Gastrocnemius medialis (tissue), 4 donors: ENCODE measurements at regions not wholly inside any gene's neighbourhood (a gene's known extent, or its start where the extent isn't known, plus 50 kb on each side); places are given as distances from the start of the nearest gene placed in this dataset.

Experiments used
- ATAC-seq, 2 donors: fragments of 150-250 bp; one replicate each; pipeline ENCODE4 v1.9.1; 2016
- DNase-seq, 2 donors: peaks; one replicate each; pipeline ENCODE4 v3.0.0-alpha.2; 2019
- H3K27ac ChIP-seq, 4 donors: fragments of 200-600 bp; sonication (generic); 1 replicate in 1 of 4; 2 replicates in 3 of 4; pipeline ENCODE4 v1.5.1; 2016 to 2018; ENCODE audit warnings: mild to moderate bottlenecking in 2 of 4, moderate library complexity in 1 of 4
- H3K27me3 ChIP-seq, 3 donors: fragments of 200-600 bp; sonication (generic) in 2 of 3; 1 replicate in 1 of 3; 2 replicates in 2 of 3; pipeline versions ENCODE4 v1.5.1 to v1.6.0; 2016 to 2019; ENCODE audit warnings: mild to moderate bottlenecking in 1 of 3, moderate library complexity in 1 of 3
- H3K36me3 ChIP-seq, 2 donors: fragments of 200-600 bp; sonication (generic) in 1 of 2; one replicate each; pipeline ENCODE4 v1.5.1; 2017 to 2018
- H3K4me1 ChIP-seq, 2 donors: fragments of 200-600 bp; sonication (generic) in 1 of 2; one replicate each; pipeline ENCODE4 v1.5.1; 2016 to 2017; ENCODE audit warnings: mild to moderate bottlenecking in 2 of 2
- H3K4me3 ChIP-seq, 4 donors: fragments of 200-600 bp; sonication (generic) in 3 of 4; 1 replicate in 1 of 4; 2 replicates in 3 of 4; pipeline ENCODE4 v1.5.1; 2016 to 2019; ENCODE audit warnings: mild to moderate bottlenecking in 2 of 4
- H3K9me3 ChIP-seq, 3 donors: fragments of 200-600 bp; sonication (generic) in 2 of 3; 1 replicate in 1 of 3; 2 replicates in 2 of 3; pipeline ENCODE4 v1.5.1; 2016 to 2019
- POLR2A ChIP-seq, 2 donors: fragments of 450-650 bp; IDR thresholded peaks; one replicate each; pipeline ENCODE4 v1.6.1; 2017; ENCODE audit warnings: antibody characterized with exemption in 2 of 2, mild to moderate bottlenecking in 2 of 2, moderate library complexity in 2 of 2
- in situ Hi-C, 4 donors: fragments of 200-750 bp; cut with MboI; loops; one replicate each; pipeline versions ENCODE4 v1.15.0 to v1.8.0; 2017; ENCODE audit warnings: low sequenced_read_pairs in 4 of 4
- intact Hi-C: fragments of 100-400 bp; cut with DNase I; formaldehyde crosslinking; loops from one replicate; pipeline ENCODE4 v1.15.1; 2023; ENCODE audit warnings: low total_unique reads
- TF ChIP-seq, protein P1 (sequence below), 5 experiments: fragments of 450-650 bp in 3 of 5; fragments of 200-600 bp in 2 of 5; sonication (generic) in 2 of 5; IDR thresholded peaks in 4 of 5; conservative IDR thresholded peaks in 1 of 5; 1 replicate in 4 of 5; 2 replicates in 1 of 5; pipeline ENCODE4 v1.5.1; 2016 to 2019; ENCODE audit warnings: antibody characterized with exemption in 5 of 5, mild to moderate bottlenecking in 3 of 5, moderate library complexity in 3 of 5

DNA sequence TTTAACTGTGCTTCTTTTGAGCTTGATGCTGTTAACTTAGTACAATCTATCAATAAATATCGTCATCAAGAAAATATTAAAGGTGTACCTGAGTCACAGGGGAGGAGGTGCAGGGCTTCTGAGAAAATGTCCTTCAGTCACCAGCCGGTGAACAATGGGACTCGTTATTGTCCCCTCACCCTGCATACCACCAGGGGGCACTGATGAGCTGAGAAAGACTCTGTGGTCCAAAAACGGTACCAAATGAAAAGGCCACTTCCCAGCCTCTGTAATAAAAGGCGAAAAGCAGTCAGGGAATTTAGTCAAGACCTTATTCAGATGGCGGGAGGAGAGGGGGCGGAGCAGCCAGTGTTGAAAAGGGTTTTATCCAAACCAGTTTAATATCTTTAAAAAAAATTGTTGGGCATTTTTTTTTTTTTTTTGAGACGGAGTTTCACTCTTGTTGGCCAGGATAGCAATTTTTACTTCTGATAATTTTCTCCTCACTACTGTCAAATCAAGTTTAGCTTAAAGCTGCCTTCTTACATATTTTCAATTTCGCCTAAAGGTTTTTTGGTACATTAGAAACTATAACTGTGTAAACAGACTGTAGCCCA lies 271.9 kb upstream of the ADAMTS16 start:
- peak in 1 of 2 donors; percentile 49 for ATAC-seq
- TF ChIP-seq, protein P1, sequence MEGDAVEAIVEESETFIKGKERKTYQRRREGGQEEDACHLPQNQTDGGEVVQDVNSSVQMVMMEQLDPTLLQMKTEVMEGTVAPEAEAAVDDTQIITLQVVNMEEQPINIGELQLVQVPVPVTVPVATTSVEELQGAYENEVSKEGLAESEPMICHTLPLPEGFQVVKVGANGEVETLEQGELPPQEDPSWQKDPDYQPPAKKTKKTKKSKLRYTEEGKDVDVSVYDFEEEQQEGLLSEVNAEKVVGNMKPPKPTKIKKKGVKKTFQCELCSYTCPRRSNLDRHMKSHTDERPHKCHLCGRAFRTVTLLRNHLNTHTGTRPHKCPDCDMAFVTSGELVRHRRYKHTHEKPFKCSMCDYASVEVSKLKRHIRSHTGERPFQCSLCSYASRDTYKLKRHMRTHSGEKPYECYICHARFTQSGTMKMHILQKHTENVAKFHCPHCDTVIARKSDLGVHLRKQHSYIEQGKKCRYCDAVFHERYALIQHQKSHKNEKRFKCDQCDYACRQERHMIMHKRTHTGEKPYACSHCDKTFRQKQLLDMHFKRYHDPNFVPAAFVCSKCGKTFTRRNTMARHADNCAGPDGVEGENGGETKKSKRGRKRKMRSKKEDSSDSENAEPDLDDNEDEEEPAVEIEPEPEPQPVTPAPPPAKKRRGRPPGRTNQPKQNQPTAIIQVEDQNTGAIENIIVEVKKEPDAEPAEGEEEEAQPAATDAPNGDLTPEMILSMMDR (IDR thresholded peaks at IDR 0.05 in 4 of 5, conservative IDR thresholded peaks at IDR 0.05 in 1 of 5), result peak in 4 of 5 experiments; percentile 30 to 73 (median 48)
- TF ChIP-seq POLR2A (IDR thresholded peaks at IDR 0.05), result no peak
- Histone ChIP-seq H3K4me3 (no peak overlapping the region), H3K27me3 (no peaks in the 10 kb centered on the region), H3K4me1 (no peaks in the 10 kb centered on the region), H3K27ac (no peak overlapping the region), H3K9me3 (no peaks in the 10 kb centered on the region), H3K36me3 (no peaks in the 10 kb centered on the region)
- in situ Hi-C loops (loop anchor here in 1 of 4 donors (25.0 kb wide), 1 partner anchor 544 kb away; the partner anchor contains the start of gene ICE1), intact Hi-C loops (loop anchor here (2.0 kb wide), 1 partner anchor 551 kb away; no protein-coding TSS in a partner anchor)
- DNase-seq, result no peak

DNA sequence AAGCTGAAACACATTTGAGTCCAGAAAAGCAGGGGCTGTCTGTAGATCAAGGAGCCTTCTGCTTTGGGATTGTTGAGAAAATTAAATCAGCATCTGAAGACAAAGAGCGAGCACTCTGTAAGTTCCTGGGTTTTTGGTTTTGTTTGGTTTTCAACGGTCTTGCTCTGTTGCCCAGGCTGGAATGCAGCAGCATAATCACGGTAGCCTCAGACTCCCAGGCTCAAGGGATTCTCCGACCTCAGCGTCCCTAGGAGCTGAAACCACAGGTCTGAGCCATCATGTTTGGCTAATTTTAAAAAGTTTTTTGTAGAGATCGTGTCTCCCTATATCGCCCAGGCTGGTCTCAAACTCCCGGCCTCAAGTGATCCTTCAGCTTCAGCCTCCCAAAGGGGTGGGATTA lies 266.5 kb upstream of the ADAMTS16 start:
- Histone ChIP-seq H3K27ac (no peak overlapping the region), H3K4me1 (no peaks in the 10 kb centered on the region), H3K36me3 (no peaks in the 10 kb centered on the region), H3K4me3 (no peak overlapping the region), H3K27me3 (no peaks in the 10 kb centered on the region), H3K9me3 (no peaks in the 10 kb centered on the region)
- DNase-seq (no peak), ATAC-seq (no peak)
- no peak for TF ChIP-seq POLR2A (IDR thresholded peaks at IDR 0.05)
- TF ChIP-seq, protein P1 (IDR thresholded peaks at IDR 0.05 in 4 of 5, conservative IDR thresholded peaks at IDR 0.05 in 1 of 5), result no peak
- intact Hi-C loops, result no loop called here
- in situ Hi-C loops, result loop anchor here in 1 of 4 donors (25.0 kb wide), 1 partner anchor 539 kb away; the partner anchor contains the start of gene ICE1

DNA sequence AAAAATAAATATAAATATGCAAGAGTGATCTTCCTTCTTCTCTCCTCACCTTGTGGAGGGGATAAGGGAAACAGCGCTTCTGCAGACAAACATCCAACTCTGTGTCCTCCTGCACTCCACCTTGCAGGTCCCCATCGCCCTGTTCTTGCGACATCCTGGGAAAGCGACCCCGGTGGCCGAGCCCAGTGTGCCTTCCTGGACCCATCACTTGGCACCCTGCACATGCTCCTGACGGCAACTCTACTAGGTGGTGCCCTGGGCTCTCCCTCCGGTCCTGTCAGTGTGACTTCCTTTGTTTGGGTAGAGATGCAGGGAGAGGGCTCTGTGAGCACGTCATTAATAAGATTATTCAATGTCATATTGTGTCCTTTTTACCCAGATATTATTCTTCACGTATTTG lies 266.0 kb upstream of the ADAMTS16 start:
- no peaks in the 10 kb centered on the region for H3K4me1 ChIP-seq
- TF ChIP-seq POLR2A (IDR thresholded peaks at IDR 0.05), result no peak
- TF ChIP-seq, protein P1 (IDR thresholded peaks at IDR 0.05 in 4 of 5, conservative IDR thresholded peaks at IDR 0.05 in 1 of 5), result no peak
- no peaks in the 10 kb centered on the region for H3K27me3 ChIP-seq
- no peaks in the 10 kb centered on the region for H3K9me3 ChIP-seq
- DNase-seq (no peak), ATAC-seq (no peak)
- no peaks in the 10 kb centered on the region for H3K36me3 ChIP-seq
- H3K27ac ChIP-seq, result no peak overlapping the region
- H3K4me3 ChIP-seq, result no peak overlapping the region
- in situ Hi-C loops (loop anchor here in 1 of 4 donors (25.0 kb wide), 1 partner anchor 538 kb away; the partner anchor contains the start of gene ICE1), intact Hi-C loops (no loop called here)

DNA sequence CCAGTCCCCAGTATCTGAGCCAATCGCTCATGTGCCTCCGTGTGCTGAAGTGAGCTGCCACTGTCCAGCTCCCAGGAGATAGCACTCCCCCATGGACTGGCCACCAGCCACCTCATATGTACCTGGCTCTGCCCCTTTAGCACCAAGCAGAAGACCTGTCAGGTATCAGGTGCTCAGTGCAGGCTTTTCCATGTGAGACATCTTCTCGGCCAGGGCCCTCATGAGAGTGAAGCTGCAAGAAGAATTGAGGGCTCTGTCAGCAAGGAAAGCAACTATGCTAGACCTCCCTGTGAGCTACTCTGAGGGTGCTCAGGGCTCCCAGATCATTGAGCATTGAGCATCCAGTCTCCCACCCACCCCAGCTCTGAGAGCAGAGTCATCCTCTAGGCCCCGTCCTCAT lies 264.2 kb upstream of the ADAMTS16 start:
- H3K4me1 ChIP-seq, result no peaks in the 10 kb centered on the region
- no peaks in the 10 kb centered on the region for H3K27me3 ChIP-seq
- DNase-seq (no peak), ATAC-seq (no peak)
- H3K27ac ChIP-seq, result no peak overlapping the region
- H3K9me3 ChIP-seq, result no peaks in the 10 kb centered on the region
- intact Hi-C loops (no loop called here), in situ Hi-C loops (loop anchor here in 3 of 4 donors (25.0 kb wide), 2 partner anchors 511 to 536 kb away; partner anchors contain the start of gene ICE1 (in 2 of the 3))
- TF ChIP-seq POLR2A (IDR thresholded peaks at IDR 0.05), result no peak
- TF ChIP-seq, protein P1 (IDR thresholded peaks at IDR 0.05 in 4 of 5, conservative IDR thresholded peaks at IDR 0.05 in 1 of 5), result no peak
- no peak overlapping the region for H3K4me3 ChIP-seq
- no peaks in the 10 kb centered on the region for H3K36me3 ChIP-seq
